Peyer's patch (tissue), 4 donors: ENCODE measurements at regions not wholly inside any gene's neighbourhood (a gene's known extent, or its start where the extent isn't known, plus 50 kb on each side); places are given as distances from the start of the nearest gene placed in this dataset.

Experiments used
- POLR2A ChIP-seq, 2 donors: fragments of 450-650 bp; IDR thresholded peaks; one replicate each; pipeline ENCODE4 v1.5.1; 2017; ENCODE audit warnings: antibody characterized with exemption in 2 of 2, mild to moderate bottlenecking in 2 of 2, moderate library complexity in 2 of 2
- TF ChIP-seq, protein P1 (sequence below), 6 experiments: fragments of 450-650 bp in 4 of 6; fragments of 200-600 bp in 2 of 6; sonication (generic) in 1 of 6; IDR thresholded peaks; one replicate each; pipeline ENCODE4 v1.5.1; 2017 to 2019; ENCODE audit warnings: antibody characterized with exemption in 6 of 6, mild to moderate bottlenecking in 3 of 6, moderate library complexity in 1 of 6

- TF ChIP-seq, protein P1, sequence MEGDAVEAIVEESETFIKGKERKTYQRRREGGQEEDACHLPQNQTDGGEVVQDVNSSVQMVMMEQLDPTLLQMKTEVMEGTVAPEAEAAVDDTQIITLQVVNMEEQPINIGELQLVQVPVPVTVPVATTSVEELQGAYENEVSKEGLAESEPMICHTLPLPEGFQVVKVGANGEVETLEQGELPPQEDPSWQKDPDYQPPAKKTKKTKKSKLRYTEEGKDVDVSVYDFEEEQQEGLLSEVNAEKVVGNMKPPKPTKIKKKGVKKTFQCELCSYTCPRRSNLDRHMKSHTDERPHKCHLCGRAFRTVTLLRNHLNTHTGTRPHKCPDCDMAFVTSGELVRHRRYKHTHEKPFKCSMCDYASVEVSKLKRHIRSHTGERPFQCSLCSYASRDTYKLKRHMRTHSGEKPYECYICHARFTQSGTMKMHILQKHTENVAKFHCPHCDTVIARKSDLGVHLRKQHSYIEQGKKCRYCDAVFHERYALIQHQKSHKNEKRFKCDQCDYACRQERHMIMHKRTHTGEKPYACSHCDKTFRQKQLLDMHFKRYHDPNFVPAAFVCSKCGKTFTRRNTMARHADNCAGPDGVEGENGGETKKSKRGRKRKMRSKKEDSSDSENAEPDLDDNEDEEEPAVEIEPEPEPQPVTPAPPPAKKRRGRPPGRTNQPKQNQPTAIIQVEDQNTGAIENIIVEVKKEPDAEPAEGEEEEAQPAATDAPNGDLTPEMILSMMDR (IDR thresholded peaks at IDR 0.05), result no peak
- TF ChIP-seq POLR2A (IDR thresholded peaks at IDR 0.05), result peak in 1 of 2 donors; percentile 66
Observed at GRCh38 chr13:73194310-73194709, 135.5 kb downstream of the KLF5 start.
